GM04503 (cell line): ENCODE measurements at regions not wholly inside any gene's neighbourhood (a gene's known extent, or its start where the extent isn't known, plus 50 kb on each side); places are given as distances from the start of the nearest gene placed in this dataset.

ENCODE experiments used
- DNase-seq: peaks from one replicate; pipeline ENCODE4 v3.0.0-alpha.2; 2012; ENCODE audit warnings: low read depth

DNA sequence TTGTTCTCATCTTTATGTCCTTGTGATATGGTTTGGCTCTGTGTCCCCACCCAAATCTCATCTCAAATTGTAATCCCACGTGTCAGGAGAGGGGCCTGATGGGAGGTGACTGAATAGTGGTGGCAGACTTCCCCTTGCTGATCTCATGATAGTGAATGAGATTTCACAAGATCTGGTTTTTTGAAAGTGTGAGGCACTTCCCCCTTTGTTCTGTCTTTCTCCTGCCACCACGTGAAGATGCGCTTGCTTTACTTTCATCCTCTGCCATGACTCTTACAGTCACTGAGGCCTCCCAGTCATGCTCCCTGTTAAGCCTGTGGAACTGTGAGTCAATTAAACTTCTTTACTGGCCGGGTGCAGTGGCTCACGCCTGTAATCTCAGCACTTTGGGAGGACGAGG lies 161.0 kb downstream of the HERPUD2 start:
- DNase-seq = no peak

DNA sequence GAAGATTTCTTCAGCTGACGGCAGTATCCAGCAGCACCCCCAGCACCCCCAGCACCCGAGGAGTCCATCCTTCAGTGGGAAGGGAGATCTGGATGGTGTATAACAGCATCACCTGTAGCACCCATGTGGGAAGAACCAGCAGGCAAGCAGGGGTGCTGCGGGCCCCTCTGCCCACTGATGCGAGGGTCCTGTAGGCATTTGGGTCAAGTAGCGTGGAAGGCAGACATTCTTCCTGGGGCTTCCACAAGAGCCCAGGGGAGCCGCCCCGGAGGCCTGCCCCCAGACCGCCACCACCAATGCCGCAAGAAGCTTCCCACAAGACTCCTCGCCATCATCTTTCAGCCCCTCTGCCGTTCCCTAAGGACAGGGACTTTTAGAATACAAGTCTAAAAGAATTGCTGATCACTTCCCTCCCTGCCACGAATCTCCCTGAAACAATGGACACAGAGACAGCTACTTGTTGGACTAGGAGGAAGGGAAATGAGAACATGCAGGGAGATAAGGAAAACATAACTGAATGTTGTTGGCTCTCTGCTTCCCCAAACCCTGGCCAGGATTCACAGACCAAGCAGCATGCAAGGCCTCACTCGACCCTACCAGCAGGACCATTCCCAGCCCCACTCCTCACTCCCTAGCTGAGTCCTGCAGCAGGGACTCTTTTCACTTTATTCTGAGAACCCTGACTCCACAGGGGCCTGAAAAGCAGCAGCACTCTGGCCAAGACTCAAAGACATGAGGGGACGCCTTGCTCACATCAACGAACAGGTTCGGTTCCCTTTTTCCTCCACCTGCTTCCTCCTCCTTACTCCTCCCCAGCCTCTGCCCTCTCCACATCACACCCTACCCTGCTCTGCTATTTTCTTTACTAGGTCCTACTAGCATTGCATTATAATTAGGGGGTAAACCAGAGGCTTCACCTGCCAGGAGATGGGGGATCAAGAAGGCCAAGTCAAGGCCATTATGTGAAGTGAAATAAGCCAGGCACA lies 164.5 kb downstream of the HERPUD2 start:
- DNase-seq = no peak

DNA sequence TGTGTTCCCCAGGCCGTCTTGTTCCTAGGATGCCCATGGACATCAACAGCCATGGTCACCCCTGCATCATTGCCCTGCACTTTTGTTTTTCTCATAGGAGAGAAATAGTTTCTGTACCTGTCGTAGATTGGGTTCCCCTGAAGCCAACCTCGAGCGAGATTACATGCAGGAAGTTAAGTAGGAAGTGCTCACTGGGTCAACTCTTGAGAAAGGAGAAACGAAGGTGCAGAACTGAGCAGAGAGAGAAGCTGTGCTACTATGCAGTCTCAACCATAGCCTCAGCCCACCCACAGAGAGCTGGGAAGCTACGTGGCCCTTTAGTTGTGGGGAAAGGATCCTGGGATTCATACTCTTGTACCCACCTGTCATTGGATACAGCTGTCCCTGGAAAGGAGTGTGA lies 165.2 kb downstream of the HERPUD2 start:
- no peak for DNase-seq

DNA sequence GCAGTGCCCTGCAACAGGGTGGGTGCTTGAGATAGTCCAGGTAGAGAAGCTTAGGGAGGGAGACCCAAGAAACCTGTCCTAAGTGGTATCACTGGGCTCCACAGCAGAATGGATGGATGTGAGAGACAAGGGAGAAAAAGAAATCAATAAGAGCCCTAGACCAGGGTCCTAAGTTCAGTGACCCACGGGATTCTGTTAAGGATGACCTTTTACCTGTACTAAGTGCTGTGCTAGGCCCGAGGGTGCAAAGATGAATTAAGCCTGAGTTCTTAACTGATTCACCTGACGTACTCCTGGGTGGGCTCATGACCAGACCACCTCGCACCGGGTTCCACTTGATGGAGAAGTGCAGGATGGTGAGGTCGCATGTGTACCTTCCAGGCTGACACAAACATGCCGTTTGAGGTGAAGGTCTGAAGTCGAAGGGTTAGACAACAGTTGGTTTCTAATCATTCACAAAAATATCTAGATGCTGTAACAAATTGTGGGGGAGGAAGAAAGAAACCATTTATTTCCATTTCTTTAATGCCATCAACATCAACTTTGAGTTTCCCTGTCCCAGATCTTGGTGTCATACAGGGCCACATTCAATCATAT lies 166.5 kb downstream of the HERPUD2 start:
- no peak for DNase-seq

DNA sequence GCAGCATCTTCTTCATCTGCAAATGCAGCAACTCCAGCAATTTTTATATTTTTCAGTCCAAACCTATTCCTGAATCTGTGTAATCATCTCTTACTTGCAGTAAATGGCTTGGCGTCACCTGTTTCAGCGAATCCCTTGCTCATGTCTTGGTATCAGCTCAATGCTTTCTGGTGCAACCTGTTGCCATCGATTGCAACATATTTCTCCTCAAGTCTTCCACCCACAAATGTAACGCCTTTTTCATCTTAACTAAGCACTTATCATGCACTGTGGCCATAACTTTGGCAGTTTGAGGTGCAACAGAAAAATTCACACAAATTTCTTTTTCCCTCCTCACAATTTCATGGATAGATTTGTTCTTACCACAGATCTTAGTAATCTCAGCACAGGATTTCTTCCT lies 168.3 kb downstream of the HERPUD2 start:
- DNase-seq = no peak

DNA sequence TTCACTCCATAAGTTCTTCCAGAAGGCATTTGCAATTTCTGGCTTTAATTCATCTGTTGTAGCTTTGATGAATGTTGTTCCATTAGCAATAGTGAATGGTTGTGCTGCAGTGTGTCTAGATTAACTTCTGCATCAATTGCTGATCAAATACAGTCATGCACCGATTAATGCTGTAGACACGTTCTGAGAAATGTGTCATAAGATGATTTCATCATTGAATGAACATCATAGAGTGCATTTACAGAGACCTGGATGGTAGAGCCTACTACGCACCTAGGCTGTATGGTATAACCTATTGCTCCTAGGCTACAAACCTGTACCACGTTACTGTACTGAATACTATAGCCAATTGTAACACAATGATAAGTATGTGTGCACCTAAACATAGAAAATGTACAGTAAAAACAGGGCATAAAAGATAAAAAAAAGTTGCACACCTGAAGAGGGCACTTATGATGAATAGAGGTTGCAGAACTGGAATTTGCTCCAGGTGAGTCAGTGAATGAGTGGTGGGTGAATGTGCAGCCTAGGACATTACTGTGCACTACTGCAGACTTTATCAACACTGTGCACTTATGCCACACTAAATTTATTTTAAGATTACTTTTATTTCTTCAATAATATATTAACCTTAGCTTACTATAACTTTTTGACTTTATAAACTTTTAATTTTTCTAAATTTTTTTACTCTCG lies 170.7 kb downstream of the HERPUD2 start:
- no peak for DNase-seq

DNA sequence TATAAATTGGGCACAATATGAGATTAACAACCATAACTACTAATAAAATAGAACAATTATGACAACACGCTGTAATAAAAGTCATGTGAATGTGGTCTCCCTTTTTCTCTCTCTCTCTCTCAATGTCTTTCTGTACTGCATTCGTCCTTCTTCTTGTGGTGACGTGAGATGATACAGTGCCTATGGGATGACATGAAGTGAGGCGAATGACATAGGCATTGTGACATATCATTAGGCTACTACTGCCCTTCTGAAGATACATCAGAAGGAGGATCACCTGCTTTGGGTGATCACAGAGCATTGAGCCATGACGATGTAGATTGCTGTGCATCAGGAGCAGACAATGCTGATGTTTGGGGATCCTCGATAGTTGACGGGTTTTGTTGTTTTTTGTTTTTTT lies 171.6 kb downstream of the HERPUD2 start:
- DNase-seq = no peak

DNA sequence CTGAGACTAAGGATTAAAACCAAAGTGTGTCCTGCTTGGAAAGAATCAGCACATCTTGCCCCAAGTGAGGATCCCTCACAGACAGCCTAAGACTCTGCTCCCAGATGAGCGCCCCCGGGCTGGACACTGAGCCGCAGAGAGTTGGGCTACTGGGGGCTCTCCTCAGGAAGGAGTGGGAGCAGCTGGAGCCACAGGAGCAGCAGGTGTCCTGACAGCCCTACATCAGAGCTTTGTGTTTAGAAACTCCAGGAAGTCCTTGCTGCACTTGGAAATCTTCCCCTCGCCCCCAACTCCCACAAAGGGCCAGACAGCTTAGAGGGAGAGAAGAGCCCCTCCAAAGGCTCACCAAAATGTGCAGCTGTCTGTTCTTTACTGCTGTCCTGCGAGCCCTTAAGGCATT lies 172.2 kb downstream of the HERPUD2 start:
- DNase-seq = no peak

DNA sequence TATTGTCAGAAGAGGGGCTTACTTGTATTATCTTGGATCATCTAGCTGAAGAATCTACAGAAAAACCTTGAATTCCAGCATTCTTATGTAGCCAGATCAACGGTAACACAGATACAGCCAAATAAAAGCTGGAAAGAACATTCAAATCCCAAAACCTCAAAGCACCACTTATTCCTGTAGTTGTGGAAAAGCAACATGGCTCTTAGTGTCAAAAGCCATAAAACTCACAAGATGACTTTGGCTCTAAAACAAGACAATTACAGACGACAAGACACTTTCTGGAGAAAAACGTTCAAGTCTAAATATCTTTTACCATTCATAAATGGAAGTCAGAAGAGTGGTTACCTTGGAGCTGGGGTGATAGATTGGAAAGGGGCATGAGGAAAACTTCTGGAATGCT lies 173.0 kb downstream of the HERPUD2 start:
- no peak for DNase-seq

DNA sequence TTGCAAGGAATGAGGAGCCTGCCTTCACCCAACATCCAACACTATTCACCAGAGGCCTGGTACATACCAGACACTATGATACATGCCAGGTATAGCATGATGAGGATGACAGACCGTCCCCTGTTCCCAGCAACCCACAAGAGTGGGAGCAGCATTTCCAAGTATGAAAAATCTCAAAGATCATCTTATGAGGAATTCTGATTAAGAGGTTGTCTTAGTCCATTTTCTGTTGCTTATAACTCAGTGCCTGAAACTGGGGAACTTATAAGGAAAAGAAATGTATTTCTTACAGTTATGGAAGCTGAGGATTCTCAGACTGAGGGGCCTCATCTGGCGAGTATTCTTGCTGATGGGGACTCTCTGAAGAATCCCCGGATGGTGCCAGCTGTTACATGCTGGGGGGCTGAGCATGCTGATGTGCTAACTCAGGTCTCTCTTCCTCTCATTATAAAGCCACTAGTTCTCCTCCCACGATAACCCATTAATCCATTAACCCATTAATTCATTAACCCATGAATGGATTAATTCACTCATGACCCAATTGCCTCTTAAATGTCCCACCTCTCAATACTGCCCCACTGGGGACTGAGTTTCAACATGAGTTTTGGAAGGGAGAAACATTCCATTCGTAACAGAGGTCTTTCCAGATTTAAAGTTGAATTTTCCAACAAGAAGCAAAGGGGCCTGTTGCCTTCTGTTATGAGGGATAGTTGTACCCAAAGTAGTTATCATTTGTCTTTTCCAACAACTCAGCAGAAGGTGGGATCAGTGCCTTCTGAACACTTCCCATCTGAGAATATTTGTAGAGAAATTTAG lies 173.9 kb downstream of the HERPUD2 start:
- no peak for DNase-seq

DNA sequence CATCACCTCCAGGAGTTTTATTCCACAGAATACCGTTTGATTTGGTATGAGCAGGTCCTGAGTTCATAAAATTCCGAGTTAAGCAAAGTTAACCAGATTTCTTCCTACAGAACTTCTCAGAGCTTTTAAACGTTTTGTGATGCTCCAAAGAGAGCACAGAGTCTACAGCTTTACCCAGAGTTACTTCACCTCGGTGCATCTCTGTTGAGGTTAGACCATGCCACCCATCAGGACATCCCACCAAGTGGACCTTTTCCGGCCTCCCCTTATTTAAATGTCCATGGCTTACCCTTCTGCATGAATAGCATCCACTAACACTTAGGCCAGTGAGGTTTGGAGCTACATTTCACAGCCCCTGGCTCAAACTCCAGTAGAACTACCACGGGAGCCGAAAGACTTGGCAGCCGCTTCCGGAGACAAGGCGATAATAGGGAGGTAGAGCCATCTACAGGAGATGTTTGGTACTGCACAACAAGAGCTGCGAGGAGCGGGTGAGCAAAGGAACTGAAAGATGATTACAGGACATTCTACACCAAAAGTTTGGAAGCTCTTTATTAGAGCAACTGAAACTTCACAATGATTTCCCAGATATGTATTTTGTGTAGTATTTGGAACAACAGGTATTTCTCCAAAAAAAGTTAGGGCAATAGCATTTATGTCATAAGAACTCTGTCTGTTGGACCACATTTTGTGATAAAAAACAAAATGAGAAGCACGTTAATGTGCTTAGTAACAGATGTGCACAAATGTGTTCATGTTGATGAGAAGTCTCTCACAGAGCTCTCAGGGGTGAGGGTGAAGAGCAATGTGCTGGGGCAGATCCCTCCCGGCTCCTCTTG lies 174.7 kb downstream of the HERPUD2 start:
- DNase-seq = peak; percentile 8

DNA sequence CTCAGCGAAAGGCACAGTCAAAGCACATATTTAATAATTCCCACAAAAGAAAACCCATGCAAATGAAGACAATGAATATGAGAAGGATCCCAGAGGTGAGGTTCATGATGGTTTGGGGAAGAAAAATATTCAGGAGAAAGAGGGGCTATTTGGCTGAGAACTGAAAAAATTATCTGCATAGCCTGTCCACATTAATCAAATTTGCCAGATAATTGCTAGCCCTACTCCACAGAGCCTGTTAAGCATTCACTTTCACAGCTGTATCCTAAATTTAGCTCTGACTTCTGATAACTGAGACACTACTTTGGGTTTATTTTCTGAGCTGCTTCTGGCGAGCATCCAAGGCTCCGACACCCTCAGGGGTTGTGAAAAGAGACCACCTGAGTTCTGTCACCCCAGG lies 176.2 kb downstream of the HERPUD2 start:
- DNase-seq = no peak

DNA sequence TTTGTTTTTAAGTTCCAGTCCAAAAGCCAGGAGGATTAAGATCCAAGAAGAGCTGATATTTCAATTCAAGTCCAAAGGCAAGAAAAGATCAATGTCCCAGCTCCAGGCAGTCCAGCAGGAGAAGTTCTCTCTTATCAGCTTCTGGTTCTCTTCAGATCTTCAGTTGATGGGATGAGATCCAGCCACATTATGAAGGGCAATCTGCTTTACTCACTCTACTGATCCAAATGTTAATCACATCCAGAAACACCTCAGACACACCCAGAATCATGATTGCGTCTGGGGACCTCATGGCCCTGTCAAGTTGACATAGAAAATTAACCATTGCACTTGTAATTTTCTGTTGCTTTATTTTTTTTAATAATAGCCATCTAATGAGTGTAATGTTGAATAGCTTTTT lies 178.4 kb downstream of the HERPUD2 start:
- no peak for DNase-seq

DNA sequence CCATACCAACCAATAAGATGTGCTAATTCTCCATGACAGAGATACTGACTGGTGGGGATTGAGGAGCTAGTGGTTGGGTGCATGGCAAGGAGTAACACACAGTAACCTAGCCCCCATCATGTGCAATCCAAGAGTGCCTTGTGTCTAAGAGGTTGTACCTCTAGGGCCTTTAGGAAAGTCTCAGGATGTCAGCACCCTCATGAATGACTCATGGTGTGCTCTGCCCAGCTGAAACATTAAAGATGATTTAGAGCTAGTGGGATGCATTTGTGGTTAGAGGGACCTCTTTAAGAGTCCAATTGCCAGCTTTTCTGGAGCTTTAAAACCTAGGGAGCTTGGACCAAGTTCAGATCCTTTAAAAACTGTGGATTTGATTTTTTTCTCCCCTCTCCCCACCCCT lies 181.1 kb downstream of the HERPUD2 start:
- DNase-seq = peak; percentile 5

DNA sequence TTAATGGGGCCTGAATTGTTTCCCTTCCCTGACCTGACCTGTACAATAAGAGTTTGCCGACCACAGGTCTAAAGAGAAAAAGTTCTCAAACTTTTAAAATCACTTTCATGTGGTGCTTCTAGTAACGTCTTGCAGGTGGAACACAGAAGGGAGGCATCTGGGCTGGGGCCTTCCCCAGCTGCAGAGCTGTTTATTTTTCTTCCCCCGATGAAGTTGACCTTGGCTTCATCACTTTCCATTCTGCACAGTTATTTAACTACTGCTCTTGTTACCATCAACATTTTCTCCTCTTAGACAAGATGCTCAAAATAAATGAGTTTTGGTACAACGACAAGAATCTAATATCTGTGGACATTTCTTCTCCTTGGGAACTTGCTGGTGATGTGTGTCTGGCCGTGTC lies 181.7 kb downstream of the HERPUD2 start:
- no peak for DNase-seq

DNA sequence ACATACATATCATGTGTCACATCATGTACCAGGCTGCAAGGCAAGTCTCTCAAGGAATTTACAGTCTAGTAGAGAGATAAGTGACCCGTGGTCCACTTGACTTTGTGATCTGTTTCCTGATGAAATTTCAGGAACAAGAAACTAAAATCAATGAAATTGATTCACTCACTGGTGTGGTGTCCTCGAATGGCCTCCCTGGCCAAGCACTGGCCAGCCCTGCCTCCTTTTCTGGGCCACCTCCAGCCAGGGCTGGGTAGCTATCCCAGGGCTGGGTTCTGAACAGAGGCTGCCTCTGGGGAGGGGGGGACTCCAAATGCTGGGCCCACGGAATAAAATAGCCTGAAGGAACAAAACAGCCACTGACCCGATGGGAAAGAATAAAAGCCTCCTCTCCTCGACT lies 182.2 kb downstream of the HERPUD2 start:
- DNase-seq = no peak

DNA sequence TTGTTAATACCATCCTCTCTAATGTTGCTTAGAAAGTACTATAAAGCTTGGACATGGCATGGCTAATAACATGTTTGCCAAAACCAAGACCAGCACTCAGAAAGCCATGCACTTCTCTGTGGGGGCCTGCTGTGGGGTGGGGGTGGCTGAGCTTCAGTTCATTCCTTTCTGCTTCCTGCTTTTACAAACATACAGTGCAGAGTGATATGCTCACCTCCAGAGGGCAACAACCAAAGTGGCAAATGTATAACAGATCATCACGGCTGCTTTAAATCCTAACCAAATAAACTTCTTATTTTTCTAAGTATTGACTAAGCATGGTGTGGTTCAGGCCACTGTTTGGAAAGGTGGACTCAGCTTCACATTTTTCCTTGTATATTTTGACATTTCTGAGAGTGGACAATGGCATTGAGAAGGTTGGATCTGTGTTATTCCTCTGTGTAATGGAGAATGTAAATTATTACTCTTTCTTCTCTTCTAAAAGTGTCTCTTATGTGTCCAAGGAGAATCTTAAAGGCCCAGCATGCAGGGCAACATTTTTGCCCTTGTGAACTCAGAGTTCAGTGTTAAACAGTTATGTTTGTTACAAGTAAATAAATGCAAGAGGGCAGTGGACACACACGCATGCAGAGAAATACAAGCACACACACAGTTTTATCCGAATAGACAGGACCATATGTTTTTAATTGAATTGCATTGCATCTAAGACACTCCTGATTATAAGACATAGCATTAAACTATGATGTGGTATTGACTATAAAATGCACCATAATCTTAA lies 186.1 kb downstream of the HERPUD2 start:
- DNase-seq = no peak

DNA sequence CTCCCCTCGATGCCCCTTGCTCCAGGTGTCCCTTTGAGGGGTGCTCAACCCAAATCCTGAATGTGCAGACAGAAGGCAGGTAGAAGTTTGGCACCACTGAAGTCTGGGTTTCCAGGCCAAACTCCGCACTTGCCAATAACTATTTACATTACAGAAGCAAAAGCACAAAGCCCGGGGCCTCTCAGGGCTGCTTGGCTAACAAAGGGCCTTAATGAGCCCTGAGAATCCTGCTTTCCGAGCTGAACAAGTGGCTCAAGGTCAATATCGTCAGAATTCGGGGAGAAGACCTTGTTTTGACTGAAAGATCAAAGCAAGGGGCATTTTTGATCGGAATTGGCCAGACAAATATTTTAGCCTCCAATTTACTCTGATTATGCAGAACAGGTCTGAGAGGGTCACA lies 189.9 kb downstream of the HERPUD2 start:
- no peak for DNase-seq

DNA sequence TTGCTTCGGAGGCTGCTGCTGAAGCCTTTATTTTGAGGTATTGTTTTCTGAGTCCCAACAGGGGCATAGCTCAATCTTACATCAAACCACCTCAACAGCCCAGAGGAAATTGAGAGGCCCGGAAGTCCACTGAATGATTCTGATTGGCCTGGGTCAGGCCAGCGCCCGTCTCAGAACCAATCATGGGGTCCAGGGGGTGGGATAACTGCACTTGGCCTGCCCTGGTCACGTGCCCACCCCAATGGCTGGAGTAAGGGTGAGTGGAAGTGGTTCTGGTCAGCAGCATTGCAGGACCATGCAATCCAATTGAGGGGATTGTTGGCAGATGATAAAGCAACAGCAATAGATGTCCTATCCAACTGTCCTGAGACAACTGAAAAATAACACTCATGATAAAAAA lies 190.6 kb downstream of the HERPUD2 start:
- DNase-seq = no peak

DNA sequence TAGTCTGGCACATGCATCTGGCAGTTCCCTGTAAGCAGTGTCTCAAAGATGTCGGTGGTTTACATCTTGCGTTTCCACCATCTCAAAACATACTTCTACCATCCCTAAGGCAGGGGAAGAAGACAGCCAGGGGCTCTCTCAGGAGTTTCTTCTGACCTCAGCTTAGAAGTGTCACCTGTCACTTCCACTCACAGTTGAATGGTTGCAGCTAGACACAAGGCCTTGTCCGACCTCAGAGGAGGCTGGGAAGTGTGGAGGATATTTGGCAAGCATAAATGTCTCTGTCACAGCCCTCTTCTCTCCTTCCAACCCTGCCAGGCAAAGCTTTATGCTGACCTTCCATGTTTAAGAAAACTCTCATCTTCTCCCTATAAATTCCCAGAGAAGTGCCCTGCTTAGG lies 193.3 kb downstream of the HERPUD2 start:
- no peak for DNase-seq
